Thyroid gland (tissue), 4 donors: ENCODE measurements at regions not wholly inside any gene's neighbourhood (a gene's known extent, or its start where the extent isn't known, plus 50 kb on each side); places are given as distances from the start of the nearest gene placed in this dataset.
"Not testable (repeated sequence)": the region's sequence is repeated elsewhere in the genome, so short reads cannot be mapped to it uniquely, and the experiment has no call there.

Experiments used
- CTCF ChIP-seq, 6 experiments: fragments of 200-600 bp in 3 of 6; fragments of 450-650 bp in 3 of 6; sonication (generic) in 3 of 6; IDR thresholded peaks; one replicate each; pipeline ENCODE4 v1.5.1; 2016 to 2019; ENCODE audit warnings: antibody characterized with exemption in 6 of 6, mild to moderate bottlenecking in 2 of 6, inconsistent platforms in 1 of 6, moderate library complexity in 1 of 6
- POLR2A ChIP-seq, 2 donors: fragments of 450-650 bp; IDR thresholded peaks; one replicate each; pipeline ENCODE4 v1.6.1; 2017; ENCODE audit warnings: antibody characterized with exemption in 2 of 2, mild to moderate bottlenecking in 2 of 2, moderate library complexity in 1 of 2

GRCh38 chr5:1613515-1613914, 89.8 kb upstream of the LPCAT1 start:
- not testable (repeated sequence) for TF ChIP-seq CTCF, POLR2A (IDR thresholded peaks at IDR 0.05)
